Vagina (tissue), 2 donors: ENCODE measurements at regions not wholly inside any gene's neighbourhood (a gene's known extent, or its start where the extent isn't known, plus 50 kb on each side); places are given as distances from the start of the nearest gene placed in this dataset.
"Not testable (repeated sequence)": the region's sequence is repeated elsewhere in the genome, so short reads cannot be mapped to it uniquely, and the experiment has no call there.

Experiments
- DNase-seq, 2 donors: peaks; one replicate each; pipeline ENCODE4 v3.0.0-alpha.2; 2017; ENCODE audit errors: extremely low spot score in 2 of 2
- H3K27ac ChIP-seq: fragments of 200-600 bp; sonication (generic); one replicate; pipeline ENCODE4 v1.5.1; 2019
- H3K27me3 ChIP-seq: fragments of 200-600 bp; sonication (generic); one replicate; pipeline ENCODE4 v1.5.1; 2019
- H3K36me3 ChIP-seq, 2 donors: fragments of 200-600 bp; sonication (generic); one replicate each; pipeline ENCODE4 v1.5.1; 2017 to 2019
- H3K4me1 ChIP-seq: fragments of 200-600 bp; sonication (generic); one replicate; pipeline ENCODE4 v1.5.1; 2019
- H3K4me3 ChIP-seq, 2 donors: fragments of 200-600 bp; sonication (generic); 1 replicate in 1 of 2; 2 replicates in 1 of 2; pipeline ENCODE4 v1.5.1; 2016 to 2019
- H3K9me3 ChIP-seq: fragments of 200-600 bp; sonication (generic); one replicate; pipeline ENCODE4 v1.5.1; 2019
- POLR2A ChIP-seq, 2 donors: fragments of 450-650 bp; IDR thresholded peaks; one replicate each; pipeline ENCODE4 v1.6.1; 2017; ENCODE audit warnings: antibody characterized with exemption in 2 of 2, mild to moderate bottlenecking in 2 of 2, moderate library complexity in 2 of 2
- POLR2AphosphoS5 ChIP-seq, 2 donors: sonication (generic); formaldehyde crosslinking; IDR thresholded peaks; one replicate each; pipeline ENCODE4 v1.9.0; 2017; ENCODE audit warnings: antibody characterized with exemption in 2 of 2, mild to moderate bottlenecking in 2 of 2, low read depth in 1 of 2; ENCODE audit not compliant: insufficient read depth in 1 of 2
- intact Hi-C: fragments of 100-400 bp; cut with DNase I; formaldehyde crosslinking; loops from one replicate; pipeline ENCODE4 v1.15.1; 2023
- TF ChIP-seq, protein P1 (sequence below), 3 experiments: fragments of 450-650 bp in 2 of 3; fragments of 200-600 bp in 1 of 3; sonication (generic) in 1 of 3; IDR thresholded peaks; one replicate each; pipeline ENCODE4 v1.5.1; 2017 to 2019; ENCODE audit warnings: antibody characterized with exemption in 3 of 3, mild to moderate bottlenecking in 2 of 3, moderate library complexity in 2 of 3

DNA sequence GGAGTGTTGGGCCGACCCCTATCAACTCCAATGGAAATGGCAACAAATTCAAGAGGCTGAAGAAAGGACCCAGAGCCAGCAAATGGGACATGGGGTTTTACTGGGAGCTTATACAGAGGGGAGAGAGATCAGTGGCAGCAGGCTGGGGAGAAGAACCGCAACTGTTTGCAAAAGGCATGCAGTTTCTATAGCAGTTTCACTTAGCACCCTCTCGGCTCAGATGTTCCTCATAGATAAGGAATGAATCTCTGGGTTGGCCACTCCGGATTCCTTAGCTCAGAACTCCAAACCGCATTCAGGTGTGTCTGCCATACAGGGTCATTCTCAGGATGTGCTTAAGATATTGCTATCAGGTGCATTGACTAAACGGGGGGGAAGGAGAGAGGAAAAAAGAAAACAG is 71.1 kb upstream of the RPL38 start:
- no peak overlapping the region for H3K4me3 ChIP-seq
- TF ChIP-seq POLR2AphosphoS5 (IDR thresholded peaks at IDR 0.05; ENCODE audit: insufficient read depth in 1 of 2, low read depth in 1 of 2) (no peak), POLR2A (IDR thresholded peaks at IDR 0.05) (no peak)
- TF ChIP-seq, protein P1, sequence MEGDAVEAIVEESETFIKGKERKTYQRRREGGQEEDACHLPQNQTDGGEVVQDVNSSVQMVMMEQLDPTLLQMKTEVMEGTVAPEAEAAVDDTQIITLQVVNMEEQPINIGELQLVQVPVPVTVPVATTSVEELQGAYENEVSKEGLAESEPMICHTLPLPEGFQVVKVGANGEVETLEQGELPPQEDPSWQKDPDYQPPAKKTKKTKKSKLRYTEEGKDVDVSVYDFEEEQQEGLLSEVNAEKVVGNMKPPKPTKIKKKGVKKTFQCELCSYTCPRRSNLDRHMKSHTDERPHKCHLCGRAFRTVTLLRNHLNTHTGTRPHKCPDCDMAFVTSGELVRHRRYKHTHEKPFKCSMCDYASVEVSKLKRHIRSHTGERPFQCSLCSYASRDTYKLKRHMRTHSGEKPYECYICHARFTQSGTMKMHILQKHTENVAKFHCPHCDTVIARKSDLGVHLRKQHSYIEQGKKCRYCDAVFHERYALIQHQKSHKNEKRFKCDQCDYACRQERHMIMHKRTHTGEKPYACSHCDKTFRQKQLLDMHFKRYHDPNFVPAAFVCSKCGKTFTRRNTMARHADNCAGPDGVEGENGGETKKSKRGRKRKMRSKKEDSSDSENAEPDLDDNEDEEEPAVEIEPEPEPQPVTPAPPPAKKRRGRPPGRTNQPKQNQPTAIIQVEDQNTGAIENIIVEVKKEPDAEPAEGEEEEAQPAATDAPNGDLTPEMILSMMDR (IDR thresholded peaks at IDR 0.05), result no peak
- no peak for DNase-seq
- no peaks in the 10 kb centered on the region for H3K9me3 ChIP-seq
- no peaks in the 10 kb centered on the region for H3K36me3 ChIP-seq
- intact Hi-C loops, result no loop called here
- H3K27ac ChIP-seq, result no peak overlapping the region
- H3K27me3 ChIP-seq, result no peaks in the 10 kb centered on the region
- no peaks in the 10 kb centered on the region for H3K4me1 ChIP-seq

GRCh38 chr17:74133740-74134139 is 69.7 kb upstream of the RPL38 start:
- no peaks in the 10 kb centered on the region for H3K27me3 ChIP-seq
- H3K4me1 ChIP-seq, result no peaks in the 10 kb centered on the region
- no peak overlapping the region for H3K27ac ChIP-seq
- H3K36me3 ChIP-seq, result no peaks in the 10 kb centered on the region
- intact Hi-C loops, result no loop called here
- no peak overlapping the region for H3K4me3 ChIP-seq
- H3K9me3 ChIP-seq, result no peaks in the 10 kb centered on the region
- DNase-seq, result no peak
- TF ChIP-seq, protein P1 (IDR thresholded peaks at IDR 0.05), result no peak
- TF ChIP-seq POLR2AphosphoS5 (IDR thresholded peaks at IDR 0.05; ENCODE audit: insufficient read depth in 1 of 2, low read depth in 1 of 2) (no peak), POLR2A (IDR thresholded peaks at IDR 0.05) (no peak)

DNA sequence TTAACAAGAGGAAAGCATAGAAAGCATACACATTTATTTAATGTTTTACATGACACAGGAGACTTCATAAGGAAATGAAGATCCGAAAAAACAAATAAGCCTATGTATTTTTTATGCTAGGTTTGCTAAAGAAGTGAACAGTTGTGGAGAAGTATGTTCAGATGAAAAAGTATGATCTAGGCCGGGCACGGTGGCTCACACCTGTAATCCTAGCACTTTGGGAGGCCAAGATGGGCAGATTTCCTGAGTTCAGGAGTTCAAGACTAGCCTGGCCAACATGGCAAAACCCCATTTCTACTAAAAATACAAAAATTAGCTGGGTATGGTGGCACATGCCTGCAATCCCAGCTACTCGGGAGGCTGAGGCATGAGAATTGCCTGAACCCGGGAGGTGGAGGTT is 69.2 kb upstream of the RPL38 start:
- H3K9me3 ChIP-seq, H3K36me3 ChIP-seq, H3K4me3 ChIP-seq, intact Hi-C loops, H3K4me1 ChIP-seq, H3K27me3 ChIP-seq, DNase-seq, H3K27ac ChIP-seq: not testable (repeated sequence)

DNA sequence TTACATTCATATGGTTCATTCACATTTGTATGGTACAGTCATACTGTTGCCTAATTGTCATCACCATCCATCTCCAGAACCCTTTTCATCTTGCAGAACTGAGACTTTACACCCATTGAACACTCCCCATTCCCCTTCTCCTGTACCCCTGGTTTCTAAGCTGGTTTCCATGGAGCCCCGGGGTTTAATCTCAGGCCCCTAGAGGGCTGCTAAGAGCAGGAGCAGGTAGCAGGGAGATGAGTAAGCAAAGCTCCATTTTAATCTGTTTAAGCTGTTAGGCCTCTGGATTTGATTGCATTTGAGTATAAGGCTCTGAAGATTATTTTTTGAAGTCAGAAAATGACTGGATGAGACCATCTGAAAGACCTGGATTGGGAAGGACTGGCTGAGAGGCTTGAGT is 68.5 kb upstream of the RPL38 start:
- H3K36me3 ChIP-seq, result no peaks in the 10 kb centered on the region
- intact Hi-C loops, result no loop called here
- no peaks in the 10 kb centered on the region for H3K27me3 ChIP-seq
- H3K9me3 ChIP-seq, result no peaks in the 10 kb centered on the region
- H3K4me3 ChIP-seq, result no peak overlapping the region
- no peak for TF ChIP-seq POLR2AphosphoS5 (IDR thresholded peaks at IDR 0.05; ENCODE audit: insufficient read depth in 1 of 2, low read depth in 1 of 2)
- TF ChIP-seq, protein P1 (IDR thresholded peaks at IDR 0.05), result no peak
- TF ChIP-seq POLR2A (IDR thresholded peaks at IDR 0.05), result no peak
- H3K4me1 ChIP-seq, result no peaks in the 10 kb centered on the region
- DNase-seq, result no peak
- H3K27ac ChIP-seq, result no peak overlapping the region

GRCh38 chr17:74135391-74136167 is 67.9 kb upstream of the RPL38 start:
- no peaks in the 10 kb centered on the region for H3K36me3 ChIP-seq
- H3K9me3 ChIP-seq, result no peaks in the 10 kb centered on the region
- H3K4me1 ChIP-seq, result no peaks in the 10 kb centered on the region
- intact Hi-C loops, result no loop called here
- H3K27ac ChIP-seq, result no peak overlapping the region
- H3K27me3 ChIP-seq, result no peaks in the 10 kb centered on the region
- no peak for TF ChIP-seq POLR2A (IDR thresholded peaks at IDR 0.05)
- TF ChIP-seq, protein P1 (IDR thresholded peaks at IDR 0.05), result no peak
- TF ChIP-seq POLR2AphosphoS5 (IDR thresholded peaks at IDR 0.05; ENCODE audit: insufficient read depth in 1 of 2, low read depth in 1 of 2), result no peak
- no peak for DNase-seq
- H3K4me3 ChIP-seq, result no peak overlapping the region
